ENCODE measurements at regions not wholly inside any gene's neighbourhood (a gene's known extent, or its start where the extent isn't known, plus 50 kb on each side); places are given as distances from the start of the nearest gene placed in this dataset.

- Histone ChIP-seq H3K27ac (ENCODE audit: extremely low read depth, low read depth, low read length) (no peak overlapping the region), H3K9me3 (ENCODE audit: control insufficient read depth, insufficient read depth, low read depth, low read length) (no peaks in the 10 kb centered on the region), H3K4me3 (ENCODE audit: low read depth, low read length) (no peak overlapping the region), H3K36me3 (ENCODE audit: control insufficient read depth in 2 of 2, insufficient read depth in 1 of 2, low read length in 2 of 2) (no peaks in the 10 kb centered on the region), H3K4me1 (ENCODE audit: control insufficient read depth, insufficient read depth, low read length) (no peaks in the 10 kb centered on the region)
- CTCF ChIA-PET: interaction anchor here (0.6 kb wide), 1 partner anchor 640 kb away, joined by 4 read pairs; no protein-coding TSS in a partner anchor
- POLR2A ChIA-PET: no interaction called here
- TF ChIP-seq ZNF184 (tag by site-specific recombination; IDR thresholded peaks at IDR 0.05) (peak; percentile 36; the same call in 1 of the 2 replicates), ZEB2 (tag by site-specific recombination; IDR thresholded peaks at IDR 0.05) (0 out of 2 replicates have a peak, but pooled peaks have one; percentile 43), AEBP2 (tag by site-specific recombination; IDR thresholded peaks at IDR 0.05; ENCODE audit: borderline replicate concordance) (no peak), INSM2 (tag by site-specific recombination; IDR thresholded peaks at IDR 0.05) (peak; percentile 75; the same call in 1 of the 2 replicates), ZNF600 (tag by site-specific recombination; IDR thresholded peaks at IDR 0.05) (peak; percentile 65; the same call in 1 of the 2 replicates), ZNF791 (tag by site-specific recombination; IDR thresholded peaks at IDR 0.05) (no peak), OSR2 (tag by site-specific recombination; IDR thresholded peaks at IDR 0.05) (0 out of 2 replicates have a peak, but pooled peaks have one; percentile 18), TSHZ1 (tag by site-specific recombination; IDR thresholded peaks at IDR 0.05; ENCODE audit: borderline replicate concordance) (peak; percentile 53; the same call in 1 of the 2 replicates), ZNF48 (tag by site-specific recombination; IDR thresholded peaks at IDR 0.05) (no peak), ZNF629 (tag by site-specific recombination; IDR thresholded peaks at IDR 0.05) (peak; percentile 73), MEIS1 (CRISPR knock-in tag; IDR thresholded peaks at IDR 0.05; ENCODE audit: borderline replicate concordance) (no peak), GLIS2 (tag by site-specific recombination; IDR thresholded peaks at IDR 0.05) (no peak)
Measured at GRCh38 chr17:15883617-15884111, 61.3 kb upstream of the ADORA2B start.

- H3K36me3 ChIP-seq (ENCODE audit: control insufficient read depth in 2 of 2, insufficient read depth in 1 of 2, low read length in 2 of 2): no peaks in the 10 kb centered on the region
- CTCF ChIA-PET: no interaction called here
- no peak overlapping the region for H3K27ac ChIP-seq (ENCODE audit: extremely low read depth, low read depth, low read length)
- no peaks in the 10 kb centered on the region for H3K9me3 ChIP-seq (ENCODE audit: control insufficient read depth, insufficient read depth, low read depth, low read length)
- H3K4me1 ChIP-seq (ENCODE audit: control insufficient read depth, insufficient read depth, low read length): no peaks in the 10 kb centered on the region
- POLR2A ChIA-PET: no interaction called here
- H3K4me3 ChIP-seq (ENCODE audit: low read depth, low read length): no peak overlapping the region
- TF ChIP-seq ZNF433 (tag by site-specific recombination; IDR thresholded peaks at IDR 0.05; ENCODE audit: low read depth) (no peak), SETDB1 (IDR thresholded peaks at IDR 0.05; ENCODE audit: insufficient read length, low read length) (no peak), ZNF514 (tag by site-specific recombination; IDR thresholded peaks at IDR 0.05) (no peak), ZBTB10 (tag by site-specific recombination; IDR thresholded peaks at IDR 0.05) (no peak), GLI2 (tag by site-specific recombination; IDR thresholded peaks at IDR 0.05; ENCODE audit: borderline replicate concordance, low read depth) (no peak), ZEB2 (tag by site-specific recombination; IDR thresholded peaks at IDR 0.05) (no peak), ZNF341 (tag by site-specific recombination; IDR thresholded peaks at IDR 0.05; ENCODE audit: low read depth) (no peak), ZNF830 (tag by site-specific recombination; IDR thresholded peaks at IDR 0.05; ENCODE audit: low read depth) (no peak)
Measured at GRCh38 chr17:15884731-15885130, 60.2 kb upstream of the ADORA2B start.

Measured in HEK293 (cell line).